Right lobe of liver (tissue), 6 donors: ENCODE measurements at regions not wholly inside any gene's neighbourhood (a gene's known extent, or its start where the extent isn't known, plus 50 kb on each side); places are given as distances from the start of the nearest gene placed in this dataset.

Experiments
- ATAC-seq, 4 donors: fragments of 200-7000 bp; cut with Tn5 transposase; one replicate each; pipeline ENCODE4 v1.9.1; 2020; ENCODE audit warnings: mild to moderate bottlenecking in 4 of 4, moderate library complexity in 4 of 4
- DNase-seq, 3 donors: peaks; one replicate each; pipeline ENCODE4 v3.0.0-alpha.2; 2020
- H3K27ac ChIP-seq, 3 donors: fragments of 200-600 bp; one replicate each; pipeline ENCODE4 v1.8.0; 2022
- H3K27me3 ChIP-seq, 2 donors: fragments of 200-600 bp; one replicate each; pipeline ENCODE4 v1.8.0; 2022
- H3K36me3 ChIP-seq, 4 donors: fragments of 200-600 bp; sonication (generic) in 1 of 4; one replicate each; pipeline versions ENCODE4 v1.5.1 to v1.8.0; 2017 to 2022; ENCODE audit warnings: control low read depth in 1 of 4
- H3K4me1 ChIP-seq, 4 donors: fragments of 200-600 bp; sonication (generic) in 1 of 4; one replicate each; pipeline versions ENCODE4 v1.5.1 to v1.8.0; 2017 to 2022; ENCODE audit warnings: control low read depth in 1 of 4
- H3K4me3 ChIP-seq, 3 donors: fragments of 200-600 bp; one replicate each; pipeline ENCODE4 v1.8.0; 2022
- H3K9me3 ChIP-seq, 4 donors: fragments of 200-600 bp; sonication (generic) in 1 of 4; one replicate each; pipeline versions ENCODE4 v1.5.1 to v1.8.0; 2017 to 2022; ENCODE audit warnings: control low read depth in 1 of 4
- CTCF ChIP-seq, 4 donors: fragments of 200-600 bp in 3 of 4; fragments of 450-650 bp in 1 of 4; IDR thresholded peaks; one replicate each; pipeline versions ENCODE4 v1.5.1 to v1.8.0; 2016 to 2022; ENCODE audit warnings: antibody characterized with exemption in 4 of 4, mild to moderate bottlenecking in 2 of 4
- POLR2A ChIP-seq: fragments of 450-650 bp; IDR thresholded peaks from one replicate; pipeline ENCODE4 v1.6.1; 2017; ENCODE audit warnings: antibody characterized with exemption, mild to moderate bottlenecking
- WGBS: methylation state at CpG from one replicate; pipeline ENCODE4 v1.1.6; 2018; ENCODE audit warnings: low coverage, low lambda C conversion rate; ENCODE audit not compliant: insufficient coverage; ENCODE audit errors: missing lambda C conversion rate; 5-methylcytosine and 5-hydroxymethylcytosine counted together
- intact Hi-C, 2 donors: fragments of 100-400 bp; cut with DNase I; formaldehyde crosslinking; loops; one replicate each; pipeline versions ENCODE4 v1.11.2 to v1.14.1; 2022
- donor health status: DM: no; HTN: yes; CAD: no.
- donor health status: DM: no; HTN: no; CAD: no.
- donor health status: DM: no; HTN: no; CAD: no.
- donor health status: DM: no; HTN: yes; CAD: no.
- donor health status: DM: no; HTN: yes; CAD: no.

GRCh38 chr18:44259610-44260009 is 421.1 kb upstream of the SETBP1 start:
- WGBS, result 48% methylated on average over 3 of the region's 3 CpGs
- H3K36me3 ChIP-seq, result no peaks in the 10 kb centered on the region
- H3K4me3 ChIP-seq, result no peak overlapping the region
- no peaks in the 10 kb centered on the region for H3K27me3 ChIP-seq
- ATAC-seq, result no peak
- H3K27ac ChIP-seq, result no peak overlapping the region
- H3K9me3 ChIP-seq, result peaks cover 0 to 11% (median 0%) of the 10 kb centered on the region in 4 donors
- H3K4me1 ChIP-seq, result no peaks in the 10 kb centered on the region
- intact Hi-C loops, result no loop called here
- TF ChIP-seq POLR2A (no peak), CTCF (IDR thresholded peaks at IDR 0.05) (no peak)
- DNase-seq, result no peak

- Histone ChIP-seq H3K4me1 (no peaks in the 10 kb centered on the region), H3K4me3 (no peak overlapping the region), H3K27me3 (no peaks in the 10 kb centered on the region), H3K27ac (no peak overlapping the region), H3K9me3 (peaks cover 0 to 11% (median 0%) of the 10 kb centered on the region in 4 donors), H3K36me3 (no peaks in the 10 kb centered on the region)
- no peak for TF ChIP-seq CTCF (IDR thresholded peaks at IDR 0.05)
- TF ChIP-seq POLR2A, result no peak
- WGBS, result 40% methylated on average over 3 of the region's 3 CpGs
- no peak for DNase-seq
- ATAC-seq, result no peak
- intact Hi-C loops, result no loop called here
Observed at GRCh38 chr18:44265437-44265836, 415.3 kb upstream of the SETBP1 start.

GRCh38 chr18:44273298-44273697 is 407.4 kb upstream of the SETBP1 start:
- intact Hi-C loops, result no loop called here
- TF ChIP-seq POLR2A (no peak), CTCF (IDR thresholded peaks at IDR 0.05) (no peak)
- H3K4me3 ChIP-seq, result no peak overlapping the region
- DNase-seq (no peak), ATAC-seq (no peak)
- no peak overlapping the region for H3K27ac ChIP-seq
- H3K27me3 ChIP-seq, result no peaks in the 10 kb centered on the region
- no peaks in the 10 kb centered on the region for H3K9me3 ChIP-seq
- H3K4me1 ChIP-seq, result no peaks in the 10 kb centered on the region
- H3K36me3 ChIP-seq, result no peaks in the 10 kb centered on the region
- WGBS, result 17% methylated on average over 1 of the region's 1 CpG

GRCh38 chr18:44280479-44280878 is 400.2 kb upstream of the SETBP1 start:
- no peaks in the 10 kb centered on the region for H3K36me3 ChIP-seq
- H3K9me3 ChIP-seq, result no peaks in the 10 kb centered on the region
- TF ChIP-seq CTCF (IDR thresholded peaks at IDR 0.05) (no peak), POLR2A (no peak)
- no peaks in the 10 kb centered on the region for H3K4me1 ChIP-seq
- H3K27ac ChIP-seq, result no peak overlapping the region
- DNase-seq (no peak), ATAC-seq (no peak)
- no peak overlapping the region for H3K4me3 ChIP-seq
- 68% methylated on average over 2 of the region's 2 CpGs for WGBS
- no peaks in the 10 kb centered on the region for H3K27me3 ChIP-seq
- intact Hi-C loops, result no loop called here

GRCh38 chr18:44286049-44286448 is 394.6 kb upstream of the SETBP1 start:
- H3K4me1 ChIP-seq, result no peaks in the 10 kb centered on the region
- DNase-seq (no peak), ATAC-seq (no peak)
- no peaks in the 10 kb centered on the region for H3K9me3 ChIP-seq
- no peak overlapping the region for H3K27ac ChIP-seq
- no peaks in the 10 kb centered on the region for H3K27me3 ChIP-seq
- H3K36me3 ChIP-seq, result no peaks in the 10 kb centered on the region
- 32% methylated on average over 2 of the region's 2 CpGs for WGBS
- no peak overlapping the region for H3K4me3 ChIP-seq
- TF ChIP-seq POLR2A (no peak), CTCF (IDR thresholded peaks at IDR 0.05) (no peak)
- intact Hi-C loops, result no loop called here
